ENCODE measurements at regions not wholly inside any gene's neighbourhood (a gene's known extent, or its start where the extent isn't known, plus 50 kb on each side); places are given as distances from the start of the nearest gene placed in this dataset.

GRCh38 chr4:177579649-177580048 is 137.4 kb upstream of the AGA start:
- H3K9ac ChIP-seq (ENCODE audit: low read length) = no peak overlapping the region
- no peaks in the 10 kb centered on the region for H3K36me3 ChIP-seq (ENCODE audit: control insufficient read depth, insufficient read depth, low read length)
- H3K4me1 ChIP-seq (ENCODE audit: control insufficient read depth, insufficient read depth, low read length) = no peaks in the 10 kb centered on the region
- H3K4me3 ChIP-seq (ENCODE audit: low read length) = no peak overlapping the region
- H3K27me3 ChIP-seq (ENCODE audit: control insufficient read depth, insufficient read depth, low read length) = no peaks in the 10 kb centered on the region
- H3K27ac ChIP-seq (ENCODE audit: low read depth, low read length) = no peak overlapping the region

- no peaks in the 10 kb centered on the region for H3K27me3 ChIP-seq (ENCODE audit: control insufficient read depth, insufficient read depth, low read length)
- H3K4me1 ChIP-seq (ENCODE audit: control insufficient read depth, insufficient read depth, low read length) = no peaks in the 10 kb centered on the region
- no peak overlapping the region for H3K4me3 ChIP-seq (ENCODE audit: low read length)
- no peak overlapping the region for H3K27ac ChIP-seq (ENCODE audit: low read depth, low read length)
- H3K36me3 ChIP-seq (ENCODE audit: control insufficient read depth, insufficient read depth, low read length) = no peaks in the 10 kb centered on the region
- no peak overlapping the region for H3K9ac ChIP-seq (ENCODE audit: low read length)
These were observed 140.8 kb upstream of the AGA start for GRCh38 chr4:177582992-177583391.

- Histone ChIP-seq H3K9ac (ENCODE audit: low read length) (no peak overlapping the region), H3K4me1 (ENCODE audit: control insufficient read depth, insufficient read depth, low read length) (no peaks in the 10 kb centered on the region), H3K4me3 (ENCODE audit: low read length) (no peak overlapping the region), H3K27me3 (ENCODE audit: control insufficient read depth, insufficient read depth, low read length) (no peaks in the 10 kb centered on the region), H3K27ac (ENCODE audit: low read depth, low read length) (no peak overlapping the region), H3K36me3 (ENCODE audit: control insufficient read depth, insufficient read depth, low read length) (no peaks in the 10 kb centered on the region)
These were observed 145.8 kb upstream of the AGA start for GRCh38 chr4:177587989-177588388.

GRCh38 chr4:177595386-177595785 is 153.1 kb upstream of the AGA start:
- Histone ChIP-seq H3K4me3 (ENCODE audit: low read length) (no peak overlapping the region), H3K27me3 (ENCODE audit: control insufficient read depth, insufficient read depth, low read length) (no peaks in the 10 kb centered on the region), H3K9ac (ENCODE audit: low read length) (no peak overlapping the region), H3K27ac (ENCODE audit: low read depth, low read length) (no peak overlapping the region), H3K4me1 (ENCODE audit: control insufficient read depth, insufficient read depth, low read length) (no peaks in the 10 kb centered on the region), H3K36me3 (ENCODE audit: control insufficient read depth, insufficient read depth, low read length) (no peaks in the 10 kb centered on the region)

- no peak overlapping the region for H3K9ac ChIP-seq (ENCODE audit: low read length)
These were observed 153.8 kb upstream of the AGA start for GRCh38 chr4:177596035-177596434.

GRCh38 chr4:177596991-177597390 is 154.8 kb upstream of the AGA start:
- no peaks in the 10 kb centered on the region for H3K4me1 ChIP-seq (ENCODE audit: control insufficient read depth, insufficient read depth, low read length)
- no peak overlapping the region for H3K4me3 ChIP-seq (ENCODE audit: low read length)
- no peak overlapping the region for H3K27ac ChIP-seq (ENCODE audit: low read depth, low read length)
- no peaks in the 10 kb centered on the region for H3K36me3 ChIP-seq (ENCODE audit: control insufficient read depth, insufficient read depth, low read length)
- no peaks in the 10 kb centered on the region for H3K27me3 ChIP-seq (ENCODE audit: control insufficient read depth, insufficient read depth, low read length)
- no peak overlapping the region for H3K9ac ChIP-seq (ENCODE audit: low read length)

More at GRCh38 chr4:177596035-177596434, 153.8 kb upstream of the AGA start:
- Histone ChIP-seq H3K4me3 (ENCODE audit: low read length) (no peak overlapping the region), H3K27me3 (ENCODE audit: control insufficient read depth, insufficient read depth, low read length) (no peaks in the 10 kb centered on the region), H3K27ac (ENCODE audit: low read depth, low read length) (no peak overlapping the region), H3K36me3 (ENCODE audit: control insufficient read depth, insufficient read depth, low read length) (no peaks in the 10 kb centered on the region), H3K4me1 (ENCODE audit: control insufficient read depth, insufficient read depth, low read length) (no peaks in the 10 kb centered on the region)

- Histone ChIP-seq H3K4me1 (ENCODE audit: control insufficient read depth, insufficient read depth, low read length) (no peaks in the 10 kb centered on the region), H3K27ac (ENCODE audit: low read depth, low read length) (no peak overlapping the region), H3K4me3 (ENCODE audit: low read length) (no peak overlapping the region), H3K9ac (ENCODE audit: low read length) (no peak overlapping the region), H3K36me3 (ENCODE audit: control insufficient read depth, insufficient read depth, low read length) (no peaks in the 10 kb centered on the region), H3K27me3 (ENCODE audit: control insufficient read depth, insufficient read depth, low read length) (no peaks in the 10 kb centered on the region)
These were observed 163.0 kb upstream of the AGA start for GRCh38 chr4:177605252-177605651.

GRCh38 chr4:177607111-177607573 is 164.9 kb upstream of the AGA start:
- no peaks in the 10 kb centered on the region for H3K4me1 ChIP-seq (ENCODE audit: control insufficient read depth, insufficient read depth, low read length)
- no peaks in the 10 kb centered on the region for H3K27me3 ChIP-seq (ENCODE audit: control insufficient read depth, insufficient read depth, low read length)
- no peaks in the 10 kb centered on the region for H3K36me3 ChIP-seq (ENCODE audit: control insufficient read depth, insufficient read depth, low read length)
- no peak overlapping the region for H3K9ac ChIP-seq (ENCODE audit: low read length)
- H3K27ac ChIP-seq (ENCODE audit: low read depth, low read length) = no peak overlapping the region
- H3K4me3 ChIP-seq (ENCODE audit: low read length) = no peak overlapping the region

GRCh38 chr4:177611974-177612664 is 169.9 kb upstream of the AGA start:
- Histone ChIP-seq H3K4me1 (ENCODE audit: control insufficient read depth, insufficient read depth, low read length) (no peaks in the 10 kb centered on the region), H3K27ac (ENCODE audit: low read depth, low read length) (no peak overlapping the region), H3K4me3 (ENCODE audit: low read length) (no peak overlapping the region), H3K36me3 (ENCODE audit: control insufficient read depth, insufficient read depth, low read length) (no peaks in the 10 kb centered on the region), H3K9ac (ENCODE audit: low read length) (no peak overlapping the region), H3K27me3 (ENCODE audit: control insufficient read depth, insufficient read depth, low read length) (no peaks in the 10 kb centered on the region)

- H3K4me3 ChIP-seq (ENCODE audit: low read length) = no peak overlapping the region
- no peaks in the 10 kb centered on the region for H3K36me3 ChIP-seq (ENCODE audit: control insufficient read depth, insufficient read depth, low read length)
- no peak overlapping the region for H3K9ac ChIP-seq (ENCODE audit: low read length)
- H3K27me3 ChIP-seq (ENCODE audit: control insufficient read depth, insufficient read depth, low read length) = no peaks in the 10 kb centered on the region
- no peak overlapping the region for H3K27ac ChIP-seq (ENCODE audit: low read depth, low read length)
- H3K4me1 ChIP-seq (ENCODE audit: control insufficient read depth, insufficient read depth, low read length) = no peaks in the 10 kb centered on the region
These were observed 170.4 kb upstream of the AGA start for GRCh38 chr4:177612684-177613083.

- H3K36me3 ChIP-seq (ENCODE audit: control insufficient read depth, insufficient read depth, low read length) = no peaks in the 10 kb centered on the region
- no peaks in the 10 kb centered on the region for H3K27me3 ChIP-seq (ENCODE audit: control insufficient read depth, insufficient read depth, low read length)
- no peak overlapping the region for H3K27ac ChIP-seq (ENCODE audit: low read depth, low read length)
- H3K4me1 ChIP-seq (ENCODE audit: control insufficient read depth, insufficient read depth, low read length) = no peaks in the 10 kb centered on the region
- no peak overlapping the region for H3K9ac ChIP-seq (ENCODE audit: low read length)
- H3K4me3 ChIP-seq (ENCODE audit: low read length) = no peak overlapping the region
These were observed 190.2 kb upstream of the AGA start for GRCh38 chr4:177632481-177632880.

GRCh38 chr4:177638871-177639270 is 196.6 kb upstream of the AGA start:
- Histone ChIP-seq H3K4me3 (ENCODE audit: low read length) (no peak overlapping the region), H3K27ac (ENCODE audit: low read depth, low read length) (no peak overlapping the region), H3K9ac (ENCODE audit: low read length) (no peak overlapping the region), H3K27me3 (ENCODE audit: control insufficient read depth, insufficient read depth, low read length) (no peaks in the 10 kb centered on the region), H3K4me1 (ENCODE audit: control insufficient read depth, insufficient read depth, low read length) (no peaks in the 10 kb centered on the region), H3K36me3 (ENCODE audit: control insufficient read depth, insufficient read depth, low read length) (no peaks in the 10 kb centered on the region)

- Histone ChIP-seq H3K9ac (ENCODE audit: low read length) (no peak overlapping the region), H3K4me3 (ENCODE audit: low read length) (no peak overlapping the region), H3K36me3 (ENCODE audit: control insufficient read depth, insufficient read depth, low read length) (no peaks in the 10 kb centered on the region), H3K4me1 (ENCODE audit: control insufficient read depth, insufficient read depth, low read length) (no peaks in the 10 kb centered on the region), H3K27ac (ENCODE audit: low read depth, low read length) (no peak overlapping the region), H3K27me3 (ENCODE audit: control insufficient read depth, insufficient read depth, low read length) (no peaks in the 10 kb centered on the region)
These were observed 198.6 kb upstream of the AGA start for GRCh38 chr4:177640864-177641263.
